ENCODE measurements at regions not wholly inside any gene's neighbourhood (a gene's known extent, or its start where the extent isn't known, plus 50 kb on each side); places are given as distances from the start of the nearest gene placed in this dataset.

GRCh38 chr7:94222516-94222915 lies 172.2 kb upstream of the COL1A2 start:
- no peak for FAIRE-seq
- DNase-seq (ENCODE audit: low spot score in 2 of 2), result no peak

- DNase-seq (ENCODE audit: low spot score in 2 of 2), result no peak
- FAIRE-seq, result no peak
These were observed 171.2 kb upstream of the COL1A2 start for GRCh38 chr7:94223375-94224084.

GRCh38 chr7:94228223-94228622 lies 166.5 kb upstream of the COL1A2 start:
- DNase-seq (ENCODE audit: low spot score in 2 of 2), result no peak
- FAIRE-seq, result no peak

GRCh38 chr7:94228678-94229077 lies 166.0 kb upstream of the COL1A2 start:
- FAIRE-seq (no peak), DNase-seq (ENCODE audit: low spot score in 2 of 2) (no peak)

GRCh38 chr7:94231305-94231704 lies 163.4 kb upstream of the COL1A2 start:
- DNase-seq (ENCODE audit: low spot score in 2 of 2) (no peak), FAIRE-seq (no peak)

- FAIRE-seq (no peak), DNase-seq (ENCODE audit: low spot score in 2 of 2) (no peak)
These were observed 157.7 kb upstream of the COL1A2 start for GRCh38 chr7:94236960-94237359.

GRCh38 chr7:94237417-94237816 lies 157.3 kb upstream of the COL1A2 start:
- no peak for FAIRE-seq

GRCh38 chr7:94239661-94240234 lies 154.9 kb upstream of the COL1A2 start:
- FAIRE-seq (no peak), DNase-seq (ENCODE audit: low spot score in 2 of 2) (no peak)

More at GRCh38 chr7:94237417-94237816, 157.3 kb upstream of the COL1A2 start:
- DNase-seq (ENCODE audit: low spot score in 2 of 2), result no peak

- FAIRE-seq, result no peak
- DNase-seq (ENCODE audit: low spot score in 2 of 2), result no peak
These were observed 153.8 kb upstream of the COL1A2 start for GRCh38 chr7:94240902-94241301.

- FAIRE-seq, result no peak
These were observed 153.2 kb upstream of the COL1A2 start for GRCh38 chr7:94241402-94241925.

GRCh38 chr7:94243066-94243711 lies 151.5 kb upstream of the COL1A2 start:
- DNase-seq (ENCODE audit: low spot score in 2 of 2) (no peak), FAIRE-seq (no peak)

More at GRCh38 chr7:94241402-94241925, 153.2 kb upstream of the COL1A2 start:
- DNase-seq (ENCODE audit: low spot score in 2 of 2), result no peak

- no peak for DNase-seq (ENCODE audit: low spot score in 2 of 2)
- FAIRE-seq, result no peak
These were observed 149.9 kb upstream of the COL1A2 start for GRCh38 chr7:94244760-94245159.

- no peak for FAIRE-seq
- DNase-seq (ENCODE audit: low spot score in 2 of 2), result no peak
These were observed 149.2 kb upstream of the COL1A2 start for GRCh38 chr7:94245500-94245899.

- FAIRE-seq, result no peak
- no peak for DNase-seq (ENCODE audit: low spot score in 2 of 2)
These were observed 146.7 kb upstream of the COL1A2 start for GRCh38 chr7:94247970-94248369.

- DNase-seq (ENCODE audit: low spot score in 2 of 2) (no peak), FAIRE-seq (no peak)
These were observed 145.1 kb upstream of the COL1A2 start for GRCh38 chr7:94249631-94250030.

- FAIRE-seq, result no peak
- DNase-seq (ENCODE audit: low spot score in 2 of 2), result no peak
These were observed 144.6 kb upstream of the COL1A2 start for GRCh38 chr7:94250124-94250523.

- DNase-seq (ENCODE audit: low spot score in 2 of 2), result no peak
- no peak for FAIRE-seq
These were observed 143.7 kb upstream of the COL1A2 start for GRCh38 chr7:94250987-94251386.

- FAIRE-seq (no peak), DNase-seq (ENCODE audit: low spot score in 2 of 2) (no peak)
These were observed 142.6 kb upstream of the COL1A2 start for GRCh38 chr7:94252124-94252523.

- no peak for DNase-seq (ENCODE audit: low spot score in 2 of 2)
- FAIRE-seq, result no peak
These were observed 141.7 kb upstream of the COL1A2 start for GRCh38 chr7:94252971-94253370.

GRCh38 chr7:94253686-94254085 lies 141.0 kb upstream of the COL1A2 start:
- FAIRE-seq (no peak), DNase-seq (ENCODE audit: low spot score in 2 of 2) (no peak)

GRCh38 chr7:94258418-94259300 lies 136.0 kb upstream of the COL1A2 start:
- DNase-seq (ENCODE audit: low spot score in 2 of 2) (no peak), FAIRE-seq (no peak)
